ENCODE measurements at regions not wholly inside any gene's neighbourhood (a gene's known extent, or its start where the extent isn't known, plus 50 kb on each side); places are given as distances from the start of the nearest gene placed in this dataset.

- no peak for TF ChIP-seq CTCF (IDR thresholded peaks at IDR 0.05; ENCODE audit: borderline replicate concordance, extremely low read depth, low read length, poor library complexity, severe bottlenecking)
- no peak for TF ChIP-seq EZH2 (IDR thresholded peaks at IDR 0.05; ENCODE audit: borderline replicate concordance, low read depth, low read length, severe bottlenecking)
Observed at GRCh38 chr3:41115069-41115468, 84.2 kb upstream of the CTNNB1 start.

Measured in DND-41 (cell line).